ENCODE measurements at regions not wholly inside any gene's neighbourhood (a gene's known extent, or its start where the extent isn't known, plus 50 kb on each side); places are given as distances from the start of the nearest gene placed in this dataset.

GRCh38 chr4:20612313-20612712 lies 87.9 kb upstream of the PACRGL start:
- no peak overlapping the region for H3K27ac ChIP-seq
- TF ChIP-seq, protein P1, sequence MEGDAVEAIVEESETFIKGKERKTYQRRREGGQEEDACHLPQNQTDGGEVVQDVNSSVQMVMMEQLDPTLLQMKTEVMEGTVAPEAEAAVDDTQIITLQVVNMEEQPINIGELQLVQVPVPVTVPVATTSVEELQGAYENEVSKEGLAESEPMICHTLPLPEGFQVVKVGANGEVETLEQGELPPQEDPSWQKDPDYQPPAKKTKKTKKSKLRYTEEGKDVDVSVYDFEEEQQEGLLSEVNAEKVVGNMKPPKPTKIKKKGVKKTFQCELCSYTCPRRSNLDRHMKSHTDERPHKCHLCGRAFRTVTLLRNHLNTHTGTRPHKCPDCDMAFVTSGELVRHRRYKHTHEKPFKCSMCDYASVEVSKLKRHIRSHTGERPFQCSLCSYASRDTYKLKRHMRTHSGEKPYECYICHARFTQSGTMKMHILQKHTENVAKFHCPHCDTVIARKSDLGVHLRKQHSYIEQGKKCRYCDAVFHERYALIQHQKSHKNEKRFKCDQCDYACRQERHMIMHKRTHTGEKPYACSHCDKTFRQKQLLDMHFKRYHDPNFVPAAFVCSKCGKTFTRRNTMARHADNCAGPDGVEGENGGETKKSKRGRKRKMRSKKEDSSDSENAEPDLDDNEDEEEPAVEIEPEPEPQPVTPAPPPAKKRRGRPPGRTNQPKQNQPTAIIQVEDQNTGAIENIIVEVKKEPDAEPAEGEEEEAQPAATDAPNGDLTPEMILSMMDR (conservative IDR thresholded peaks at IDR 0.05): no peak

- TF ChIP-seq, protein P1 (conservative IDR thresholded peaks at IDR 0.05): no peak
- H3K27ac ChIP-seq: no peak overlapping the region
Observed at GRCh38 chr4:20614816-20615215, 85.4 kb upstream of the PACRGL start.

- TF ChIP-seq, protein P1 (conservative IDR thresholded peaks at IDR 0.05): no peak
- peak overlapping the region; percentile 31; the same call in 1 of the 2 replicates for H3K27ac ChIP-seq
Observed at GRCh38 chr4:20615486-20616260, 84.6 kb upstream of the PACRGL start.

GRCh38 chr4:20616313-20616712 lies 83.9 kb upstream of the PACRGL start:
- H3K27ac ChIP-seq: peak overlapping the region; percentile 31; the same call in 1 of the 2 replicates
- TF ChIP-seq, protein P1 (conservative IDR thresholded peaks at IDR 0.05): no peak

- TF ChIP-seq, protein P1 (conservative IDR thresholded peaks at IDR 0.05): no peak
- peak overlapping the region; percentile 31; the same call in 1 of the 2 replicates for H3K27ac ChIP-seq
Observed at GRCh38 chr4:20616848-20617247, 83.4 kb upstream of the PACRGL start.

- TF ChIP-seq, protein P1 (conservative IDR thresholded peaks at IDR 0.05): no peak
- H3K27ac ChIP-seq: no peak overlapping the region
Observed at GRCh38 chr4:20617678-20618396, 82.4 kb upstream of the PACRGL start.

- no peak overlapping the region for H3K27ac ChIP-seq
- TF ChIP-seq, protein P1 (conservative IDR thresholded peaks at IDR 0.05): no peak
Observed at GRCh38 chr4:20618731-20619130, 81.5 kb upstream of the PACRGL start.

All from VCaP (cell line).